ENCODE measurements at regions not wholly inside any gene's neighbourhood (a gene's known extent, or its start where the extent isn't known, plus 50 kb on each side); places are given as distances from the start of the nearest gene placed in this dataset.

DNA sequence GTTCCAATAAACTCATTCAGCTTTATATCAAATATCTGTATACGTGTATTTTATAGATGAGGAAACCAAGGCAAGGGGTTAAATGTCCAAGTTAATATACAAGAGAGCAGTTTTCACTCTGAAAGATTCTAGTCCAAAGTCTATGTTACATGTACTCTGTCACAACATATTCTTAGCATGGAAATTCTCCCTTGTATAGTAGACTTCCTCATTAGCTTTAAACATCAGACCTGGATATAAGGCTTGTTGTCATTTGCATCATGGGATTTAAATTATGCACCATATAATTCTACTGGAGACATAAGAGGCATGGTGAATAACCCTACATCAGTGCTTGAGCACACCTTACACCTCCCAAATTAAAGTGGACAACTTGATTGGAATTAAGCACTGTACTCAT is 681.9 kb upstream of the CCDC179 start:
- TF ChIP-seq, protein P1, sequence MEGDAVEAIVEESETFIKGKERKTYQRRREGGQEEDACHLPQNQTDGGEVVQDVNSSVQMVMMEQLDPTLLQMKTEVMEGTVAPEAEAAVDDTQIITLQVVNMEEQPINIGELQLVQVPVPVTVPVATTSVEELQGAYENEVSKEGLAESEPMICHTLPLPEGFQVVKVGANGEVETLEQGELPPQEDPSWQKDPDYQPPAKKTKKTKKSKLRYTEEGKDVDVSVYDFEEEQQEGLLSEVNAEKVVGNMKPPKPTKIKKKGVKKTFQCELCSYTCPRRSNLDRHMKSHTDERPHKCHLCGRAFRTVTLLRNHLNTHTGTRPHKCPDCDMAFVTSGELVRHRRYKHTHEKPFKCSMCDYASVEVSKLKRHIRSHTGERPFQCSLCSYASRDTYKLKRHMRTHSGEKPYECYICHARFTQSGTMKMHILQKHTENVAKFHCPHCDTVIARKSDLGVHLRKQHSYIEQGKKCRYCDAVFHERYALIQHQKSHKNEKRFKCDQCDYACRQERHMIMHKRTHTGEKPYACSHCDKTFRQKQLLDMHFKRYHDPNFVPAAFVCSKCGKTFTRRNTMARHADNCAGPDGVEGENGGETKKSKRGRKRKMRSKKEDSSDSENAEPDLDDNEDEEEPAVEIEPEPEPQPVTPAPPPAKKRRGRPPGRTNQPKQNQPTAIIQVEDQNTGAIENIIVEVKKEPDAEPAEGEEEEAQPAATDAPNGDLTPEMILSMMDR (IDR thresholded peaks at IDR 0.05; ENCODE audit: low read depth, low read length, poor library complexity, severe bottlenecking) = no peak
- TF ChIP-seq EZH2phosphoT487 (IDR thresholded peaks at IDR 0.05; ENCODE audit: borderline replicate concordance, low read length) = no peak

Data from DOHH2 (cell line).